HUES64 (cell line): ENCODE measurements at regions not wholly inside any gene's neighbourhood (a gene's known extent, or its start where the extent isn't known, plus 50 kb on each side); places are given as distances from the start of the nearest gene placed in this dataset.
"Not testable (repeated sequence)": the region's sequence is repeated elsewhere in the genome, so short reads cannot be mapped to it uniquely, and the experiment has no call there.

Source experiments
- H3K27ac ChIP-seq: 2 replicates; pipeline ENCODE4 v1.7.0; 2013; ENCODE audit warnings: low read depth, low read length, inconsistent platforms
- H3K27me3 ChIP-seq: 2 replicates; pipeline ENCODE4 v1.6.1; 2013; ENCODE audit warnings: mild to moderate bottlenecking, low read length; ENCODE audit not compliant: insufficient read depth
- H3K36me3 ChIP-seq: 2 replicates; pipeline ENCODE4 v1.6.1; 2013; ENCODE audit warnings: mild to moderate bottlenecking, low read length; ENCODE audit not compliant: insufficient read depth
- H3K4me1 ChIP-seq: 2 replicates; pipeline ENCODE4 v1.6.1; 2013; ENCODE audit warnings: mild to moderate bottlenecking, low read length, moderate library complexity; ENCODE audit not compliant: insufficient read depth
- H3K4me3 ChIP-seq: 2 replicates; pipeline ENCODE4 v1.5.1; 2013; ENCODE audit warnings: mild to moderate bottlenecking, low read length, moderate library complexity
- H3K9ac ChIP-seq: 2 replicates; pipeline ENCODE4 v1.6.1; 2013; ENCODE audit warnings: mild to moderate bottlenecking, low read depth, low read length
- H3K9me3 ChIP-seq: 2 replicates; pipeline ENCODE4 v1.6.1; 2013; ENCODE audit warnings: low read depth, low read length; ENCODE audit not compliant: insufficient read depth
- WGBS: fragments of 150-250, 120-280 bp; methylation state at CpG from one replicate; pipeline ENCODE4 v1.1.7; 2013; ENCODE audit warnings: missing lambda C conversion rate; 5-methylcytosine and 5-hydroxymethylcytosine counted together

- no peak overlapping the region for H3K4me3 ChIP-seq
- WGBS, result 88% methylated on average over 1 of the region's 1 CpG
- H3K9me3 ChIP-seq, result peaks cover 18% of the 10 kb centered on the region
- H3K36me3 ChIP-seq, result no peaks in the 10 kb centered on the region
- H3K4me1 ChIP-seq, result no peaks in the 10 kb centered on the region
- no peak overlapping the region for H3K27ac ChIP-seq
- no peaks in the 10 kb centered on the region for H3K27me3 ChIP-seq
- H3K9ac ChIP-seq, result no peak overlapping the region
Observed at GRCh38 chrY:12296460-12296859, 404.6 kb upstream of the USP9Y start.

GRCh38 chrY:12299796-12300195 lies 401.2 kb upstream of the USP9Y start:
- not testable (repeated sequence) for H3K4me3 ChIP-seq, H3K36me3 ChIP-seq, H3K27me3 ChIP-seq, H3K27ac ChIP-seq, H3K9ac ChIP-seq, H3K4me1 ChIP-seq
- H3K9me3 ChIP-seq, result peaks cover 21% of the 10 kb centered on the region
- 66% methylated on average over 3 of the region's 9 CpGs for WGBS

GRCh38 chrY:12303464-12303863 lies 397.6 kb upstream of the USP9Y start:
- Histone ChIP-seq H3K27me3 (no peaks in the 10 kb centered on the region), H3K27ac (no peak overlapping the region), H3K4me3 (no peak overlapping the region), H3K4me1 (no peaks in the 10 kb centered on the region), H3K9me3 (0 out of 2 replicates have a peak, but pooled peaks cover 15% of the 10 kb centered on the region), H3K36me3 (no peaks in the 10 kb centered on the region), H3K9ac (no peak overlapping the region)
- 84% methylated on average over 4 of the region's 4 CpGs for WGBS

- H3K9ac ChIP-seq, result no peak overlapping the region
- no peaks in the 10 kb centered on the region for H3K4me1 ChIP-seq
- H3K27ac ChIP-seq, result no peak overlapping the region
- 89% methylated on average over 3 of the region's 4 CpGs for WGBS
- H3K36me3 ChIP-seq, result no peaks in the 10 kb centered on the region
- no peaks in the 10 kb centered on the region for H3K27me3 ChIP-seq
- 0 out of 2 replicates have a peak, but pooled peaks cover 13% of the 10 kb centered on the region for H3K9me3 ChIP-seq
- H3K4me3 ChIP-seq, result no peak overlapping the region
Observed at GRCh38 chrY:12305456-12305855, 395.6 kb upstream of the USP9Y start.

GRCh38 chrY:12309212-12309611 lies 391.8 kb upstream of the USP9Y start:
- 64% methylated on average over 7 of the region's 10 CpGs for WGBS
- H3K4me1 ChIP-seq, result no peaks in the 10 kb centered on the region
- H3K9ac ChIP-seq, result no peak overlapping the region
- no peak overlapping the region for H3K4me3 ChIP-seq
- H3K27ac ChIP-seq, result no peak overlapping the region
- H3K9me3 ChIP-seq, result peaks cover 11% of the 10 kb centered on the region; the same call in 1 of the 2 replicates
- no peaks in the 10 kb centered on the region for H3K36me3 ChIP-seq
- no peaks in the 10 kb centered on the region for H3K27me3 ChIP-seq

- no peak overlapping the region for H3K4me3 ChIP-seq
- H3K27me3 ChIP-seq, result no peaks in the 10 kb centered on the region
- no peak overlapping the region for H3K27ac ChIP-seq
- no peaks in the 10 kb centered on the region for H3K4me1 ChIP-seq
- 90% methylated on average over 5 of the region's 5 CpGs for WGBS
- peaks cover 11% of the 10 kb centered on the region; the same call in 1 of the 2 replicates for H3K9me3 ChIP-seq
- no peak overlapping the region for H3K9ac ChIP-seq
- no peaks in the 10 kb centered on the region for H3K36me3 ChIP-seq
Observed at GRCh38 chrY:12310832-12311231, 390.2 kb upstream of the USP9Y start.

GRCh38 chrY:12327751-12328150 lies 373.3 kb upstream of the USP9Y start:
- H3K4me1 ChIP-seq, result no peaks in the 10 kb centered on the region
- no peak overlapping the region for H3K9ac ChIP-seq
- H3K9me3 ChIP-seq, result peaks cover 17% of the 10 kb centered on the region; the same call in 1 of the 2 replicates
- H3K36me3 ChIP-seq, result no peaks in the 10 kb centered on the region
- no peak overlapping the region for H3K27ac ChIP-seq
- no peaks in the 10 kb centered on the region for H3K27me3 ChIP-seq
- 83% methylated on average over 7 of the region's 7 CpGs for WGBS
- H3K4me3 ChIP-seq, result no peak overlapping the region

GRCh38 chrY:12331917-12332316 lies 369.1 kb upstream of the USP9Y start:
- H3K36me3 ChIP-seq, H3K27me3 ChIP-seq, H3K9ac ChIP-seq, H3K27ac ChIP-seq, H3K4me3 ChIP-seq, H3K4me1 ChIP-seq: not testable (repeated sequence)
- WGBS, result 89% methylated on average over 6 of the region's 10 CpGs
- peaks cover 18% of the 10 kb centered on the region; the same call in 1 of the 2 replicates for H3K9me3 ChIP-seq

- no peak overlapping the region for H3K27ac ChIP-seq
Observed at GRCh38 chrY:12343211-12343610, 357.8 kb upstream of the USP9Y start.

GRCh38 chrY:12348181-12348580 lies 352.9 kb upstream of the USP9Y start:
- Histone ChIP-seq H3K27ac (no peak overlapping the region), H3K27me3 (no peaks in the 10 kb centered on the region), H3K36me3 (no peaks in the 10 kb centered on the region), H3K4me3 (no peak overlapping the region), H3K4me1 (no peaks in the 10 kb centered on the region), H3K9ac (no peak overlapping the region), H3K9me3 (peaks cover 10% of the 10 kb centered on the region; the same call in 1 of the 2 replicates)
- 82% methylated on average over 2 of the region's 2 CpGs for WGBS

More at GRCh38 chrY:12343211-12343610, 357.8 kb upstream of the USP9Y start:
- Histone ChIP-seq H3K9ac (no peak overlapping the region), H3K36me3 (no peaks in the 10 kb centered on the region), H3K27me3 (no peaks in the 10 kb centered on the region), H3K4me3 (no peak overlapping the region), H3K4me1 (no peaks in the 10 kb centered on the region), H3K9me3 (peaks cover 17% of the 10 kb centered on the region; the same call in 1 of the 2 replicates)
- 86% methylated on average over 3 of the region's 4 CpGs for WGBS

GRCh38 chrY:12357204-12357603 lies 343.8 kb upstream of the USP9Y start:
- 69% methylated on average over 3 of the region's 3 CpGs for WGBS
- Histone ChIP-seq H3K4me1 (no peaks in the 10 kb centered on the region), H3K27ac (no peak overlapping the region), H3K9me3 (peaks cover 12% of the 10 kb centered on the region; the same call in 1 of the 2 replicates), H3K36me3 (no peaks in the 10 kb centered on the region), H3K9ac (no peak overlapping the region), H3K27me3 (no peaks in the 10 kb centered on the region), H3K4me3 (no peak overlapping the region)

GRCh38 chrY:12357655-12358054 lies 343.4 kb upstream of the USP9Y start:
- WGBS, result 74% methylated on average over 4 of the region's 6 CpGs

More at GRCh38 chrY:12357655-12358054, 343.4 kb upstream of the USP9Y start:
- H3K4me1 ChIP-seq, result no peaks in the 10 kb centered on the region
- H3K27ac ChIP-seq, result no peak overlapping the region
- H3K4me3 ChIP-seq, result no peak overlapping the region
- H3K36me3 ChIP-seq, result no peaks in the 10 kb centered on the region
- peaks cover 12% of the 10 kb centered on the region; the same call in 1 of the 2 replicates for H3K9me3 ChIP-seq
- no peaks in the 10 kb centered on the region for H3K27me3 ChIP-seq
- no peak overlapping the region for H3K9ac ChIP-seq
